ENCODE measurements at regions not wholly inside any gene's neighbourhood (a gene's known extent, or its start where the extent isn't known, plus 50 kb on each side); places are given as distances from the start of the nearest gene placed in this dataset.

GRCh38 chr5:118185018-118185417 lies 803.3 kb downstream of the DTWD2 start:
- H3K36me3 ChIP-seq (ENCODE audit: control insufficient read depth, insufficient read depth, low read length), result no peaks in the 10 kb centered on the region
- H4K5ac ChIP-seq (ENCODE audit: low read length), result no peak overlapping the region
- WGBS (ENCODE audit: extremely low coverage, insufficient coverage, low lambda C conversion rate), result no CpG with 5 or more reads among the region's 3 CpGs
- no peak overlapping the region for H3K4me3 ChIP-seq (ENCODE audit: low read length)
- no peak overlapping the region for H3K56ac ChIP-seq (ENCODE audit: low read length)
- H2AK5ac ChIP-seq (ENCODE audit: low read length), result no peak overlapping the region
- H2BK120ac ChIP-seq (ENCODE audit: low read depth, low read length), result no peak overlapping the region
- H3K27ac ChIP-seq (ENCODE audit: low read depth, low read length), result no peak overlapping the region
- no peaks in the 10 kb centered on the region for H3K79me1 ChIP-seq (ENCODE audit: low read length)
- H4K8ac ChIP-seq (ENCODE audit: low read depth, low read length), result no peak overlapping the region
- H3K4me2 ChIP-seq (ENCODE audit: low read length), result no peak overlapping the region
- no peak overlapping the region for H2BK5ac ChIP-seq (ENCODE audit: low read length)
- no peak overlapping the region for H3K4ac ChIP-seq (ENCODE audit: low read depth, low read length)
- no peak overlapping the region for H3K18ac ChIP-seq (ENCODE audit: low read length)
- no peak overlapping the region for H3K9ac ChIP-seq (ENCODE audit: low read length)
- no peak overlapping the region for H2BK15ac ChIP-seq (replicated peaks; ENCODE audit: low read depth)
- H3K79me2 ChIP-seq (ENCODE audit: control insufficient read depth, insufficient read depth, low read length), result no peaks in the 10 kb centered on the region
- no peak overlapping the region for H3K23ac ChIP-seq (ENCODE audit: low read length)
- no peak for DNase-seq
- H3K27me3 ChIP-seq (ENCODE audit: insufficient read depth, low read length, poor library complexity), result no peaks in the 10 kb centered on the region
- no peaks in the 10 kb centered on the region for H3K4me1 ChIP-seq (ENCODE audit: control insufficient read depth, low read depth, low read length)

GRCh38 chr5:118176146-118176545 lies 812.2 kb downstream of the DTWD2 start:
- H2BK120ac ChIP-seq (ENCODE audit: low read depth, low read length), result no peak overlapping the region
- H3K23ac ChIP-seq (ENCODE audit: low read length), result no peak overlapping the region
- DNase-seq, result no peak
- no peak overlapping the region for H2BK5ac ChIP-seq (ENCODE audit: low read length)
- no peak overlapping the region for H4K8ac ChIP-seq (ENCODE audit: low read depth, low read length)
- H3K79me2 ChIP-seq (ENCODE audit: control insufficient read depth, insufficient read depth, low read length), result no peaks in the 10 kb centered on the region
- H4K5ac ChIP-seq (ENCODE audit: low read length), result no peak overlapping the region
- no peak overlapping the region for H3K56ac ChIP-seq (ENCODE audit: low read length)
- no peak overlapping the region for H2BK15ac ChIP-seq (replicated peaks; ENCODE audit: low read depth)
- no peak overlapping the region for H3K9ac ChIP-seq (ENCODE audit: low read length)
- H3K4me3 ChIP-seq (ENCODE audit: low read length), result no peak overlapping the region
- H3K27ac ChIP-seq (ENCODE audit: low read depth, low read length), result no peak overlapping the region
- H3K4ac ChIP-seq (ENCODE audit: low read depth, low read length), result no peak overlapping the region
- H2AK5ac ChIP-seq (ENCODE audit: low read length), result no peak overlapping the region
- H3K4me2 ChIP-seq (ENCODE audit: low read length), result no peak overlapping the region
- no peaks in the 10 kb centered on the region for H3K79me1 ChIP-seq (ENCODE audit: low read length)
- H3K27me3 ChIP-seq (ENCODE audit: insufficient read depth, low read length, poor library complexity), result no peaks in the 10 kb centered on the region
- no peaks in the 10 kb centered on the region for H3K36me3 ChIP-seq (ENCODE audit: control insufficient read depth, insufficient read depth, low read length)
- H3K18ac ChIP-seq (ENCODE audit: low read length), result no peak overlapping the region
- H3K4me1 ChIP-seq (ENCODE audit: control insufficient read depth, low read depth, low read length), result no peaks in the 10 kb centered on the region

- Histone ChIP-seq H4K5ac (ENCODE audit: low read length) (no peak overlapping the region), H3K4me2 (ENCODE audit: low read length) (no peak overlapping the region), H3K36me3 (ENCODE audit: control insufficient read depth, insufficient read depth, low read length) (no peaks in the 10 kb centered on the region), H2BK5ac (ENCODE audit: low read length) (no peak overlapping the region), H3K27me3 (ENCODE audit: insufficient read depth, low read length, poor library complexity) (no peaks in the 10 kb centered on the region), H3K18ac (ENCODE audit: low read length) (no peak overlapping the region), H4K8ac (ENCODE audit: low read depth, low read length) (no peak overlapping the region), H2AK5ac (ENCODE audit: low read length) (no peak overlapping the region), H3K23ac (ENCODE audit: low read length) (no peak overlapping the region), H2BK120ac (ENCODE audit: low read depth, low read length) (no peak overlapping the region), H3K9ac (ENCODE audit: low read length) (no peak overlapping the region), H2BK15ac (replicated peaks; ENCODE audit: low read depth) (no peak overlapping the region), H3K56ac (ENCODE audit: low read length) (no peak overlapping the region), H3K4me1 (ENCODE audit: control insufficient read depth, low read depth, low read length) (no peaks in the 10 kb centered on the region), H3K79me2 (ENCODE audit: control insufficient read depth, insufficient read depth, low read length) (no peaks in the 10 kb centered on the region), H3K79me1 (ENCODE audit: low read length) (no peaks in the 10 kb centered on the region), H3K4me3 (ENCODE audit: low read length) (no peak overlapping the region), H3K4ac (ENCODE audit: low read depth, low read length) (no peak overlapping the region), H3K27ac (ENCODE audit: low read depth, low read length) (no peak overlapping the region)
- DNase-seq, result no peak
- no CpG with 5 or more reads among the region's 3 CpGs for WGBS (ENCODE audit: extremely low coverage, insufficient coverage, low lambda C conversion rate)
These were observed 813.7 kb downstream of the DTWD2 start for GRCh38 chr5:118174671-118175070.

- H2AK5ac ChIP-seq (ENCODE audit: low read length), result no peak overlapping the region
- H3K4me1 ChIP-seq (ENCODE audit: control insufficient read depth, low read depth, low read length), result no peaks in the 10 kb centered on the region
- no peak overlapping the region for H2BK15ac ChIP-seq (replicated peaks; ENCODE audit: low read depth)
- H2BK120ac ChIP-seq (ENCODE audit: low read depth, low read length), result no peak overlapping the region
- no peak overlapping the region for H3K4ac ChIP-seq (ENCODE audit: low read depth, low read length)
- no peaks in the 10 kb centered on the region for H3K79me2 ChIP-seq (ENCODE audit: control insufficient read depth, insufficient read depth, low read length)
- no peaks in the 10 kb centered on the region for H3K36me3 ChIP-seq (ENCODE audit: control insufficient read depth, insufficient read depth, low read length)
- no peak overlapping the region for H3K27ac ChIP-seq (ENCODE audit: low read depth, low read length)
- no peaks in the 10 kb centered on the region for H3K27me3 ChIP-seq (ENCODE audit: insufficient read depth, low read length, poor library complexity)
- no peaks in the 10 kb centered on the region for H3K79me1 ChIP-seq (ENCODE audit: low read length)
- DNase-seq, result no peak
- H3K23ac ChIP-seq (ENCODE audit: low read length), result no peak overlapping the region
- no peak overlapping the region for H4K5ac ChIP-seq (ENCODE audit: low read length)
- no peak overlapping the region for H3K18ac ChIP-seq (ENCODE audit: low read length)
- no peak overlapping the region for H3K56ac ChIP-seq (ENCODE audit: low read length)
- no peak overlapping the region for H4K8ac ChIP-seq (ENCODE audit: low read depth, low read length)
- no peak overlapping the region for H3K4me2 ChIP-seq (ENCODE audit: low read length)
- WGBS (ENCODE audit: extremely low coverage, insufficient coverage, low lambda C conversion rate), result no CpG with 5 or more reads among the region's 5 CpGs
- no peak overlapping the region for H3K4me3 ChIP-seq (ENCODE audit: low read length)
- no peak overlapping the region for H3K9ac ChIP-seq (ENCODE audit: low read length)
- H2BK5ac ChIP-seq (ENCODE audit: low read length), result no peak overlapping the region
These were observed 815.0 kb downstream of the DTWD2 start for GRCh38 chr5:118173340-118173739.

- H3K4me1 ChIP-seq (ENCODE audit: control insufficient read depth, low read depth, low read length), result no peaks in the 10 kb centered on the region
- no peak overlapping the region for H4K8ac ChIP-seq (ENCODE audit: low read depth, low read length)
- no peaks in the 10 kb centered on the region for H3K79me2 ChIP-seq (ENCODE audit: control insufficient read depth, insufficient read depth, low read length)
- H3K4me3 ChIP-seq (ENCODE audit: low read length), result no peak overlapping the region
- no peak overlapping the region for H3K18ac ChIP-seq (ENCODE audit: low read length)
- whole genome bisulfite sequencing (ENCODE audit: extremely low coverage, insufficient coverage, low lambda C conversion rate), result no CpG with 5 or more reads among the region's 2 CpGs
- no peak overlapping the region for H2BK120ac ChIP-seq (ENCODE audit: low read depth, low read length)
- no peak overlapping the region for H3K9ac ChIP-seq (ENCODE audit: low read length)
- H3K27ac ChIP-seq (ENCODE audit: low read depth, low read length), result no peak overlapping the region
- no peak overlapping the region for H3K4ac ChIP-seq (ENCODE audit: low read depth, low read length)
- H2BK5ac ChIP-seq (ENCODE audit: low read length), result no peak overlapping the region
- no peak overlapping the region for H4K5ac ChIP-seq (ENCODE audit: low read length)
- no peaks in the 10 kb centered on the region for H3K36me3 ChIP-seq (ENCODE audit: control insufficient read depth, insufficient read depth, low read length)
- no peak overlapping the region for H2BK15ac ChIP-seq (replicated peaks; ENCODE audit: low read depth)
- DNase-seq, result no peak
- no peaks in the 10 kb centered on the region for H3K79me1 ChIP-seq (ENCODE audit: low read length)
- H3K27me3 ChIP-seq (ENCODE audit: insufficient read depth, low read length, poor library complexity), result no peaks in the 10 kb centered on the region
- H3K23ac ChIP-seq (ENCODE audit: low read length), result no peak overlapping the region
- no peak overlapping the region for H3K4me2 ChIP-seq (ENCODE audit: low read length)
- no peak overlapping the region for H2AK5ac ChIP-seq (ENCODE audit: low read length)
- H3K56ac ChIP-seq (ENCODE audit: low read length), result no peak overlapping the region
These were observed 822.7 kb downstream of the DTWD2 start for GRCh38 chr5:118165619-118166018.

- H3K4me2 ChIP-seq (ENCODE audit: low read length), result no peak overlapping the region
- no peak overlapping the region for H3K56ac ChIP-seq (ENCODE audit: low read length)
- no peak overlapping the region for H3K9ac ChIP-seq (ENCODE audit: low read length)
- DNase-seq, result no peak
- H2BK5ac ChIP-seq (ENCODE audit: low read length), result no peak overlapping the region
- H3K79me1 ChIP-seq (ENCODE audit: low read length), result no peaks in the 10 kb centered on the region
- H2AK5ac ChIP-seq (ENCODE audit: low read length), result no peak overlapping the region
- no peak overlapping the region for H3K4ac ChIP-seq (ENCODE audit: low read depth, low read length)
- H2BK120ac ChIP-seq (ENCODE audit: low read depth, low read length), result no peak overlapping the region
- H4K8ac ChIP-seq (ENCODE audit: low read depth, low read length), result no peak overlapping the region
- H3K4me1 ChIP-seq (ENCODE audit: control insufficient read depth, low read depth, low read length), result no peaks in the 10 kb centered on the region
- no peak overlapping the region for H3K4me3 ChIP-seq (ENCODE audit: low read length)
- no peak overlapping the region for H2BK15ac ChIP-seq (replicated peaks; ENCODE audit: low read depth)
- no peak overlapping the region for H4K5ac ChIP-seq (ENCODE audit: low read length)
- no CpG with 5 or more reads among the region's 5 CpGs for WGBS (ENCODE audit: extremely low coverage, insufficient coverage, low lambda C conversion rate)
- no peak overlapping the region for H3K27ac ChIP-seq (ENCODE audit: low read depth, low read length)
- no peaks in the 10 kb centered on the region for H3K79me2 ChIP-seq (ENCODE audit: control insufficient read depth, insufficient read depth, low read length)
- no peaks in the 10 kb centered on the region for H3K36me3 ChIP-seq (ENCODE audit: control insufficient read depth, insufficient read depth, low read length)
- no peak overlapping the region for H3K23ac ChIP-seq (ENCODE audit: low read length)
- H3K27me3 ChIP-seq (ENCODE audit: insufficient read depth, low read length, poor library complexity), result no peaks in the 10 kb centered on the region
- H3K18ac ChIP-seq (ENCODE audit: low read length), result no peak overlapping the region
These were observed 832.2 kb downstream of the DTWD2 start for GRCh38 chr5:118156181-118156580.
